GM18511 (cell line): ENCODE measurements at regions not wholly inside any gene's neighbourhood (a gene's known extent, or its start where the extent isn't known, plus 50 kb on each side); places are given as distances from the start of the nearest gene placed in this dataset.
"Not testable (repeated sequence)": the region's sequence is repeated elsewhere in the genome, so short reads cannot be mapped to it uniquely, and the experiment has no call there.

Experiments
- ATAC-seq: cut with Tn5 transposase; IDR thresholded peaks from one replicate; pipeline ENCODE4 v1.9.1; 2021; ENCODE audit warnings: mild to moderate bottlenecking, moderate library complexity; ENCODE audit not compliant: unreplicated experiment

DNA sequence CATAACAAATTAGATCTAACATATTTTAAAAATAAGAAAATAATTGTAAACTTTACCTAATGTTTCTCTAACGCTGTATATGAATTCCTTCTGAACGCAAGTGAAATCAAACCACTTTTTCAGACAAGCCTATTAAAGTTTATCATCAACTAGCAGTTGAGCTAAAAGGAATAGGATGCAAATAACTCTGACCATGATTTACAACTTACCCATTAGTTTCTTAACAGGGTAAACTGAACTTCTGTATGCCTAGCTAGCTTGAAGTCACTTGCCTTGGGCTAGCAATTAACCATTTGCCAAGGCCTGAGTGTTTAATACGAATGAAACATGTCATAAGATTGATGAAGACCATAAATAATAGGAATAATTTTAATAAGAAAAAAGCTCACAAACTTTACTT, 762.7 kb upstream of the ARRDC3 start:
- ATAC-seq = no peak

DNA sequence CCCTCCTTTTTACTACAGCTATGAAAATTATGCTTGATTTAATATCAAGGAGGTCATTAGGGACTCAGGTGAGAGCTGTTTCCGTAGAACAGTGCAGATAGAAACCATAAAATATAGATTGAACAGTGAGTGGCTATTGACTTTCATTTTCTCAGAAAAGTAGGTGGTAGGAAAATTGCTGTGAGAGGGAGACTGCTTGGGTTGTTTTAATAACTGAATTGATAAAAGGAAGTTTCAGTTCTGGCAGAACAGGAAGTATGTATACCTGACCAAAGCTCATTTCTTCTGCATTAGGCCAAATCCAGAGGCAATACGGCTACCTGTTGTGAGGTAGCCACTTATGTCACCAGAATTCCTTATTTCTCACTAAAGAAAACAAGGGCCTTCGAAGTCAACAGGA, 761.7 kb upstream of the ARRDC3 start:
- no peak for ATAC-seq

DNA sequence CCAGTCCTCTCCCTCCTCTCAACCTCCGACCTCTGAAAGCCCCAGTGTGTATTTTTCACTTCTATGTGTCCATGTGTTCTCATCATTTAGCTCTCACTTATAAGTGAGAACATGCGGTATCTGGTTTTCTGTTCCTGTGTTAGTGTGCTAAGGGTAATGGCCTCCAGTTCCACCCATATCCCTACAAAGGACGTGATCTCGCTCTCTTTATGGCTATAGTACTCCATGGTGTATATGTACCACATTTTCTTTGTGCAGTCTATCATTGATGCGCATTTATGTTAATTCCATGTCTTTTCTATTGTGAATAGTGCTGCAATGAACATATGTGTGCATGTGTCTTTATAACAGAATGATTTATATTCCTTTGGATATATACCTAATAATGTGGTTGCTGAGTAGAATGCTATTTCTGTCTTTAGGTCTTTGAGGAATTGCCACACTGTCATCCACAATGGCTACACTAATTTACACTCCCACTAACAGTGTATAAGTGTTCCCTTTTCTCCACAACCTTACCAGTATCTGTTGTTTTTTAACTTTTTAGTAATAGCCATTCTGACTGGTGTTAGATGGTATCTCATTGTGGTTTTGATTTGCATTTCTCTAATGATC, 749.3 kb upstream of the ARRDC3 start:
- ATAC-seq = not testable (repeated sequence)

DNA sequence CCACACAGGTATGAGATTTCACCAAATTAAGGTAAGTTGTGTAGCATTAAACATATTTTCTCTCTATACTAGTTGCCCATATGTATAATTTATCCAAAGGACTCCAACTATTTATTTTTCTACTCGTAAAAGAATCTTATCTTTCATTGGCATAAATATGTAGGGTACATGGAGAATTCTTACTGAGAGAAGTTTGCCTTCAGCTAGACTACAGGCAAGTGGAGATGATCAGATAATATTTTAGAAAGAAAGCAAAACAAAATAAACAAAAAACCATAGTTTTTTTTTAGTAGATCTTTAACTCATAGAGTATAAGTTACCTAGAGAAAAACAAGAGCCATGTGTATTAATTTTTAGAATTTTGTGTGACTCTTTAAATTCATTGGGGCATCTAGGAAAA, 743.1 kb upstream of the ARRDC3 start:
- ATAC-seq = no peak

DNA sequence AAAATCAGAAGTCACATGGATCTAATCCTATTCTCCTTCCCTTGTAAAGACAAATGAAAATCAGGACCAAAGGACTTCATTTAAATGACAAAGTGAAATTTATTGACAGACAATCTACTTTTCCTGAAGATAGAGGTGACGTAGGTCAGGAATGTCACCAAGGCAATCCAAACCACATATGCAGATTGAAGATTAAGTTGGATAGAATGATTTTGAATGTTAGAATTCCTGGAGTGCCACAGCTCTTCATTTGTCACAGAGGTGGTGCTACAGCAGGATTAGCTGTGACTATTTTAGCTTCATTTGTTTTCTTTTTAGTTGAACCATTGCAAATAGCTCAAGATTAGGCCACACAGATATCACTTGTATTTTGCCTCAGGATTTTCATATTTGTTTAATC, 736.0 kb upstream of the ARRDC3 start:
- no peak for ATAC-seq

DNA sequence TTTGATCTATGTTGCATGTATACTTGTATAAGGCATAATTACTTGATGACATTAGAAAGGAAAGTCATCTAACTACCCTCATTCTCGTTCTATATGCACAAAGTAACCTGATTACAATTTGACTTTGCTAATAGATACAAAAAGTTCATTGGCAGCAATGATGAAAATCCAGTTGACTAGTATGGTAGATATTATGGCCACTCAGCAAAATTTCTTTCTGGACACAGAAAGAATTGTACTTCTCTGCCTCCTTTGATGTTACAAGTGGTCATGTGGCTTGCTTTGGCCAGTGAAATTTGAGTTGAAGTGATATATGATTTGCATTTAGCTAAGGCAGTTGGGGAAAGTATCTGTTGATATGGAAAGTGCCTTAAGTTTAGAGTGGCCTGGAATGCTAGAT, 723.7 kb upstream of the ARRDC3 start:
- ATAC-seq = no peak

DNA sequence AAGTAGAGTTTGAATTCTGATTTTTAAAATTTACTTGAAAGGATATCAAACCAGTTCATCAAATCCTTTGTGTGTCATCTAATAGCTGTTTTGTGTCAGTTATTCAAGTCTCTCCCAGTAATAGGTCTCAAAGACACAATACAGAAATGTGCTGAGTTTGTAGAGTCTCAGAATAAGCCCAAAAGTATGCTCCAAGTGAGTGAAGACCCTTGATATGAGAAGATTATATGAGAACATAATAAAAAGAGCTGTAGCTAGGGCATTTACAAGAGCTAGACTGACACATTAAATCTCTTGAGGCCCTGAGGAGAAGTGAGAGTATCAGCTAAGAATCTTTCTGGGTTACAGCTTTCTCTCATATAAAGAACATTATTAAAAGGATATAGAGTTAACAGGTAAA, 721.0 kb upstream of the ARRDC3 start:
- no peak for ATAC-seq

DNA sequence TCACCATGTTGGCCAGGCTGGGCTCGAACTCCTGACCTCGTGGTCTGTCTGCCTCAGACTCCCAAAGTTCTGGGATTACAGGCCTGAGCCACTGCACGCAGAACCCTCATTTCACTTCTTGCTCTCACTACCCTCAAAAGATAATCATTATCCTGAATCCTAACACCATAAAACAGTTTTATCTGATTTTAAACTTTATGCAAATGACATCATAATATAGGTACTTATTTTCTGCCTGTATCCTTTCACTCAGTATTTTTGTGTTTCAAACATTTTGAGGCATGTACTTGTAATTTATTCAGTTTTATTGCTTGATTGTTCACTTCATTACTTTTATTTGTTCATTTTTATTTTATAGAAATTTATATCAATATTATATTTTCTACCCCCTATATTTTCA, 719.2 kb upstream of the ARRDC3 start:
- no peak for ATAC-seq

DNA sequence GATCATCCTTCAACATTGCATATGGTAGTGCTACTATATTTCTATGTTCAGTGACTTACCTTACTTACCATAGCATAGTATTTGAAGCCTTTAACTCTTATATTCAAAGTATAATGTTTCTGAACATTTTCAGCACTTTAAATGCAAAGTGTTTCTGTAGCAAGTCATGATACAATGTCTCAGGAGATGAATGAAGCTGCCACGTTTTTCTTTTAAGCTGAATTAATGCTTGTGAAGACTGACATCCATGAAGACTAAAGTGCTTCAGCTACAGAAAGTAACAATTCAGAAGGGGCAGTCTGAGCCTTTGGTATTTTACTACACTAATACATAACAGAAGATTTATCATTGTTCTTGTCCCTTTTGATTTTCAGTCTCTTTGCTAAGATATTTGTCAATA, 709.1 kb upstream of the ARRDC3 start:
- no peak for ATAC-seq

DNA sequence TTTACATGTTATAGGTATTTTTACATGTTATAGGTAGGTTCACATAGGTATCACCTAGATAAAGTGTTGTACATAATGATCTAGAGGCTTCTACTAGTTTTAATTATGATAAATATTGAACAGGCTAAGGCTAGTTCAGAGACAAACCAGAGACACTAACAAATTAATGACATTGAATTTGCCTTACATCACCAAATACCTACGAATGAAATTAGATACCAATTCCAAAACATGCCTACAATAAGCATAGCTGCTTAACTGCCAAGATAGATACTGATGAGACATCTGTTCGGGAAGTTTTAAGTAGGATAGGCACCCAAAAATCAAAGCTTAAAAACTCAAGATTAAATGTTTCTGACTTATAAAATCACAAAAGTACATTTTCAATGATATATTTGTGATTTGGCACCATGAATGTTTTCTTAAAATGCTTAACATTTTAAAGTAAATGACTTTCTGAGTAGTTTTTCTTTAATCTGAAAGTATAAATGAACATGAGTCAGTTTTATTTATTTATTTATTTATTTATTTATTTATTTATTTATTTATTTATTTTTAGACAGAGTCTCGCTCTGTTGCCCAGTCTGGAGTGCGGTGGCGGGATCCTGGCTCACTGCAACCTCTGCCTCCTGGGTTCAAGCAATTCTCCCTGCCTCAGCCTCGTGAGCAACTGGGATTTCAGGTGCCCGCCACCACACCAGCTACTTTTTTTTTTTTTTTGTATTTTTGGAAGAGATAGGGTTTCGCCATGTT, 703.1 kb upstream of the ARRDC3 start:
- no peak for ATAC-seq

DNA sequence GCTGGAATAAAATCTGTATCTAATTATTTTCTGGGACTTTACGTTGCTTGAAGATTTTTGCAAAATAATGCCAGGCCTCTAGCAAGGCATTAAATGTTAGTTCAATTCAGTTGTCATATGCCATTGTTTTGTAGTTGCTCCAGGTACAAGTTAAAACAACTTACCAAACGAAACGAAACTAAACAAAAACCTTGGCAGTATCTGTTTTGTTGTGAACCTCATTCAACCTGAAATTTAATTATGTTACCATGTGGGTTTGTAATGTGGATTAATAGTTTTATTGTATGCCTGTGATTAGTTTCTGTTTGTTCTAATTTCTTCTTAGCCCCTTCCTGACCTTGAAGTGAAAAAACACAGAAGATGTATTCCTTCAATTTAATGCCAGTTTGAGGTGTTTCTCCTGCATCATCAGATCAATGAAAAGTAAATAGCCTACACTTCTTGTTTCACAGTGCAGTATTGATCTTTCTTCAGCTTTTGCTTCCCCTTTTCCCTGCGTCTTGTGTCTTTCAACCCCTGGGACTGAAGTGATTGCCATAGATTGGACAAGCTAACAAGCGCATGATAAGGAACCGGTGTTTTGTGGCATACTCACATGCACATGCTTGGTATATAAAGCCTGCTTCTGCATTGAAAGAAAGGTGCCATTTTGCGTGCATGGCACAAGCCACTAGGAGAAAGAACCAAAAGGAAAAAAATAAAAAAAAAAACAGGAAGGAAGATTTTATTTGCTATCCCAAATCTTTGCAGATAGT, 699.0 kb upstream of the ARRDC3 start:
- ATAC-seq = no peak

DNA sequence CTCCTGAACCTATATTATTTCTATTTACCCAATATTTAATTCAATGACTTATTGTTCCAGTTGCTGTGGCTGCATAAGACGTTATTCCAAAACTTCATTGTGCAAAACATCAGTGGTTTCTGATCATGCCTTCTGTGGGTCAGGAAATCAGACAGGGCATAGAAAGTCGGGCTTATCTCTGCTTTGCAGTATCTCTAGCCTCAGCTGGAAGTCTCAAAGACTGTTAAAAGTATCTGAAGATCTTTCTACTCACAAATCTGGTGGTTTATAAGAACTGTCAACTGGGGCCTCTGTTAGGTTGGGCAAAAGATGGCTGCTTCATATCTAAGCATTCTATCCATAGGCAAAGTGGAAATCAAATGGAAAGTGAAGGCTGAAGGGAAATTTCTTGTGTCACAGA, 687.7 kb upstream of the ARRDC3 start:
- no peak for ATAC-seq

DNA sequence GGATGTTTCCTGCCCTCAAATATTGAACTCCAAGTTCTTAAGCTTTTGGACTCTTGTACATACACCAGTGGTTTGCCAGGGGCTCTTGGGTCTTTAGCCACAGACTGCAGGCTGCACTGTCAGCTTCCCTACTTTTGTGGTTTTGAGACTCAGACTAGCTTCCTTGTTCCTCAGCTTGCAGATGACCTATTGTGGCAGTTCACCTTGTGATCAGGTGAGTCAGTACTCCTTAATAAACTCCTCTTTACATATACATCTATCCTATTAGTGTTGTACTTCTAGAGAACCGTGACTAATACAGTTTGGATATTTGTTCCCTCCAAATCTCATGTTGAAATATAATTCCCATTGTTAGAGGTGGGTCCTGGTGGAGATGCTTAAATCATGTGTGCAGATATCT, 681.9 kb upstream of the ARRDC3 start:
- no peak for ATAC-seq

DNA sequence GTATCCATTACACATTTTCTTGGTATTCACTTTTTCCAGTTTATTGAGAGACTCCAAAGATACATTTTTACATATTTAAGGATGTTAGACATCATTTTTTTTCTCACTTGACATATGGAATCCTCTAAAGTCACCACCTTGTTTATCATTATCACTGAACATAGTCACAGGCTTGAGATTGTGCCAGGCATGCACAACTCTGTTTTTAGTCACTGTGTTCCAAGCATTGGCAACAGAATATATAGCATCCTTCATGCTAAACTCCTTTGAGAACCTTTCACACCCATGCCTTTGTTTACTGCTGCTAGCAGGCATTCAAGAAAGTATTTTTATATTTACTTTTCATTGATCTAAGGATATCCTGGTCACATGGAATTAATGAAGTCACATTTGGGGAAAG, 668.6 kb upstream of the ARRDC3 start:
- no peak for ATAC-seq

DNA sequence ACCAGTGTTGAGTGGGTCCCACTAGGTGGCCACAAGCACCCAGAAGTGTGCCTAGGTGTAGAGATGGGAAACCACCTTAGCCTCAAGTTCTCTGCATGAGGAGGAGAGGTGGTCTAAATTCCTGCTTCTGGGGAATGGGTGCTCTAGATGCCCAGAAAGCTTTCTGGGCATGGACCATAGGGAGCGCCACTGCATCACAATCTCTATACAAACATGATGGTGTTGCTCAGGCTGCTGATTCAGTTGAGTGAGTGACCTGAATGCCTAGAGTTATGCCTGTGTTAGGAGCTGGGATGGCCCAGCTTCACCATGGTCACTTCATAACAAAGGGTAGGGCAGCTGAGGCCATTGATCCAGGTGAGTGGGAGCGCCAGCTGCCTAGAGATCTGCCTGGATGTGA, 667.9 kb upstream of the ARRDC3 start:
- ATAC-seq = no peak

DNA sequence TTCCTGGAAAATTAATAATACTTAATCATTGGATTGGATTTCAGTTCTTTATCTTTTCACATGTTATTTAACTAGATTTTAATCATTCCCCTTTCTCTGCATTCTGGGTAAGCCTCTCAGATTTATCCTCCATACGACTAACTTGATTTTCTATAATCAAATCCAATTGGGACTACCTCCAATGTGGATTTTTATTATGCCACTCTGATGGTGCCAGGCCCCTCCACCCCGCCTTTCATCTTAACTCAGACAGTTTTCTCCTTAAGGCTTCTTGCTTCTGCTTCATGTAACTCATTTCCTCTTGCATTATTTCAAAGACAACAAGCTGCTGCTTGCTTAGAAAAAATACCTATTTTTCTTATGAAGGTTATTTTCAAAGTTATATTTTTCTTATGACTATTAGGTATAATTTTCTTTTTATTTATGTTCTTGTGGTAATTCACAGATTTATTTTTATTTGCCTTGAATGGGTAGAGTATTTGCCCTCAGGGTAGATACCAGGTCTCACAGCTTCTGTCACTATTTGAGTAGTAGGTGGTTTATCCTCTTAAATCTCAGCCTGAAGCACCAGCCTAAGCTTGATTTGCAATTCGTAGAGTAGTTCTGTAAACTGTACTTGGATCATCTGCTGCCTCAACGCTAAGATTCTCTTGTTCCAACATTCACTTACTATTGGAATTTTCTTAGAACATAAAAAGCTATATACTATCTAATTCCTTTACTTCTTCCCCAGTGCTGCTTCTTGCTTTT, 659.0 kb upstream of the ARRDC3 start:
- no peak for ATAC-seq

DNA sequence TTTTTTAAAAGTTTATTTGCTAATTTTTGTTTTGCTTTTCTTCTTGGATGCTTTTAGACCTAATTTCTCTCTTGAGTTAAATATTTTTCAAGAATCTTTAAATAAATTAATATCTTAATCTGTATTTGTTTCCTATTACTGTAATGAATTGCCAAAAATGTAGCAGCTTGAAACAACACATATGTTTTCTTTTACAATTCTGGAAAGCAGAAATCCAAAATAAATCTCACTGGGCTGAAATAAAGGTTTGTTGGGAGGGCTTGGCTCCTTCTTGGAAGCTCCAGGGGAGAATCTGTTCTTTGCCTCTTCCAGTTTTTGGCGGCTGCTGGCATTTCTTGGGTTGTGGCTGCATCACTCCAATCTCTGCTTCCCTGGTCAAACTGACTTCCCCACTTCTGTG, 658.1 kb upstream of the ARRDC3 start:
- ATAC-seq = no peak

DNA sequence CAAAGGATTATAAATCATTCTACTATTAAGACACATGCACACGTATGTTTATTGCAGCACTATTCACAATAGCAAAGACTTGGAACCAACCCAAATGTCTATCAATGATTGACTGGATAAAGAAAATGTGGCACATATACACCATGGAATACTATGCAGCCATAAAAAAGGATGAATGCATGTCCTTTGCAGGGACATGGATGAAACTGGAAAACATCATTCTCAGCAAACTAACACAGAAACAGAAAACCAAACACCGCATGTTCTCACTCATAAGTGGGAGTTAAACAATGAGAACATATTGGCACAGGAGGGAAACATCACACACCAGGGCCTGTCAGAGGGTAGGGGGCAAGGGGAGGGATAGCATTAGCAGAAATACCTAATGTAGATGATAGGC, 646.7 kb upstream of the ARRDC3 start:
- ATAC-seq = not testable (repeated sequence)

DNA sequence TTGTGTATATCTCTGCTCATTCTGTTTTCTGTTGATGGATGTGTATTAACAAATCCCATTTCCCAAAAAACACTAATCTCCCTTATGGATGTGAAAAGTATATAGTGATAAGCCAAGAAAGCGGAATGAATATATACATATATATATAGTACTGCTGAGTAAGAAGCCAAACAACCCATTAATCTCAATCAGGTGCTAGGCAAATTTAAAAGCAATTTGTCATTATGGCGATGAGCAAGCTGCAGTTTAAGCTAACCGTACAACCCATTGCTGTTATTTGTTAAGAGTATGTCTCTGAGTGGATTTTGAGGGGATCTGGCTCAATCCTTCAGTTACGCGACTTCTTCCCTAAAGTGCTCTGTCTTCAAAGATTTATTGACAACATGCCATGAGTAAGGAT, 640.4 kb upstream of the ARRDC3 start:
- ATAC-seq = no peak

DNA sequence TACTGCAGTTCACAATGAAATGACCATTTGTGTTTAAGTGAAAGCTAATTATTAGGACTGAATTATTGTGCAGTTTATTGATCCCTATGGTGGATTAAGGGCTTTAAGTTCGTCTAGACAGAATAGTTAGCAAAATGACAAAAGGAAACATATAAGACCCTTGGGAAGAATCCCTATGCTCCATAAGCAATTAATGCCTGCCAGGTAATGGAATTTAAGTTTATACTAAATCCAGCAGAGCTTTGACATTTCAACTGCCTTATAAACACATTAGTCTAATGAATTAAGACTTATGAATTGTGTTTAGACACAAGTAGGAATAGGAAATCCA, 640.0 kb upstream of the ARRDC3 start:
- ATAC-seq = no peak

DNA sequence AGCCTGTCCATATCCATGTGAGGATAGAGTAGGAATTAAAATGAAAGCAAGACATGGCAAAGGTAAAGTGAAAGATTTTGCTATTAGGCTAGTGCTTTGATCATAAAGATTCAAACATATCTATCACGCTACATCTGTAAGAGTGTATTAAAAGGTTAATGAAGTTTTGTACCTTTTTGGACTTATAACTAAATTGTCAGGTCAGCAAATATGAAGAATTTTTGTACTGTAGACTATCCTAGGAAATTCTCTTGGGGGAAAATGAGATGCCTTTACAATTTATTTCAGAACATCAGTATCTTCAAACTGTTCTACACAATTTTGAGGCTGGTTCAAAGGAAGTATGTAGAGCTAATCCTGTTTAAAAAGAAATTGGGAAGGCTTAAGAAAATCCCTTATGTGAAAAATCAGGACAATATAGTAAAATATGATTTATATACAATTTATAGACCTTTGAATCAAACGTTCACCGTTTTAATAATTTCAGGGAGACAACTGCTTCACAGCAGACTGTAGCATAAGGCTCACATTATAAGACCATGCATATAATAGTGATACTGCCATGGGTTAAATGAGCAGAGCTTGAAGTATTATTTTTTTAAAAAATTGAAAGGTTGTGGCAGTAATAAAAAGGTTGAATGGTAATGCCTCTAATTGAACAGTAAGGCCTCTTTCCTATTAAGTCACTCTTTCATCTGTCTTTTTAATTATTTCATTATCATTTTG, 639.5 kb upstream of the ARRDC3 start:
- ATAC-seq = no peak
